HepG2 (cell line): ENCODE measurements at regions not wholly inside any gene's neighbourhood (a gene's known extent, or its start where the extent isn't known, plus 50 kb on each side); places are given as distances from the start of the nearest gene placed in this dataset.

Experiments used
- ATAC-seq: fragments of 200-7000 bp; cut with Tn5 transposase; 3 replicates; pipeline ENCODE4 v1.9.1; 2020; ENCODE audit warnings: mild to moderate bottlenecking, moderate library complexity
- BruUV-seq: library from RNA; stranded (reverse); fragments of 400-500 nt; replicated peaks from 2 replicates; lab custom pipeline; 2021; lab: Mats Ljungman, UMichigan
- CTCF ChIA-PET: fragments of 300-600 bp; formaldehyde crosslinking; extraction: SDS; loops from one replicate; lab custom pipeline; 2021; ENCODE audit warnings: low total read pairs, inconsistent platforms, low intra/inter-chr PET ratio; lab: Yijun Ruan, JAX
- POLR2A ChIA-PET: fragments of 350-600 bp; sonication (Branson Sonifier 250); formaldehyde crosslinking; loops from one replicate; lab custom pipeline; 2020; ENCODE audit warnings: antibody characterized with exemption, inconsistent platforms; lab: Yijun Ruan, JAX
- DNase-seq: peaks from one replicate; pipeline ENCODE4 v3.0.0-alpha.2; 2015; ENCODE audit warnings: low spot score
- FAIRE-seq: peaks from 3 replicates; lab custom pipeline; 2011; peaks lifted over from hg19 to GRCh38; lab: Jason Lieb, UNC
- H2AFZ ChIP-seq: one replicate; pipeline ENCODE4 v1.6.1; 2011; ENCODE audit warnings: low read length, inconsistent platforms
- H3K27ac ChIP-seq: fragments of 300-600 bp; 3 replicates; pipeline ENCODE4 v1.8.0; 2011; ENCODE audit warnings: mixed run types, mild to moderate bottlenecking, mixed read lengths, low read length, inconsistent platforms; ENCODE audit not compliant: insufficient read depth; ENCODE audit errors: extremely low read length
- H3K27me3 ChIP-seq, 2 experiments: fragments of 200-600 bp in 1 of 2; 2 replicates in 1 of 2; 3 replicates in 1 of 2; pipeline versions ENCODE4 v1.6.0 to v1.8.0; 2011; ENCODE audit warnings: low read length in 2 of 2, mild to moderate bottlenecking in 2 of 2, moderate library complexity in 2 of 2, inconsistent platforms in 1 of 2; ENCODE audit not compliant: insufficient read depth in 2 of 2, control insufficient read depth in 1 of 2
- H3K36me3 ChIP-seq, 2 experiments: fragments of 200-600 bp in 1 of 2; replicated peaks in 1 of 2; 2 replicates in 1 of 2; 3 replicates in 1 of 2; pipeline versions ENCODE4 v1.5.1 to v1.8.0; 2011; ENCODE audit warnings: low read length in 2 of 2, inconsistent platforms in 1 of 2; ENCODE audit not compliant: insufficient read depth in 2 of 2, control insufficient read depth in 1 of 2
- H3K4me1 ChIP-seq: 2 replicates; pipeline ENCODE4 v1.5.1; 2012; ENCODE audit warnings: low read length, inconsistent platforms; ENCODE audit not compliant: insufficient read depth
- H3K4me2 ChIP-seq: 2 replicates; pipeline ENCODE4 v1.6.0; 2011; ENCODE audit warnings: low read depth, low read length, inconsistent platforms
- H3K4me3 ChIP-seq, 3 experiments: fragments of 200-600 bp in 1 of 3; sonication (generic), shearing (Covaris generic) in 1 of 3; replicated peaks in 1 of 3; 2 replicates each; pipeline ENCODE4 v1.5.1; 2011 to 2016; ENCODE audit warnings: low read length in 3 of 3, inconsistent platforms in 2 of 3, low read depth in 2 of 3, mild to moderate bottlenecking in 2 of 3, control low read depth in 1 of 3, mixed read lengths in 1 of 3; ENCODE audit not compliant: insufficient read depth in 1 of 3
- H3K79me2 ChIP-seq: one replicate; pipeline ENCODE4 v1.6.1; 2011; ENCODE audit warnings: low read length, inconsistent platforms; ENCODE audit not compliant: insufficient read depth
- H3K9ac ChIP-seq: 2 replicates; pipeline ENCODE4 v1.6.0; 2011; ENCODE audit warnings: mild to moderate bottlenecking, low read depth, low read length, inconsistent platforms; ENCODE audit not compliant: insufficient read depth
- H3K9me3 ChIP-seq: 2 replicates; pipeline ENCODE4 v1.5.1; 2012; ENCODE audit warnings: mild to moderate bottlenecking, low read length
- H4K20me1 ChIP-seq: 2 replicates; pipeline ENCODE4 v1.6.0; 2011; ENCODE audit warnings: inconsistent platforms, mild to moderate bottlenecking, low read length, moderate library complexity; ENCODE audit not compliant: insufficient read depth
- ATRX ChIP-seq: sonication (generic); formaldehyde crosslinking; IDR thresholded peaks from 2 replicates; pipeline ENCODE4 v1.4.0; 2020; ENCODE audit warnings: missing genetic modification reagents, borderline replicate concordance
- BHLHE40 ChIP-seq: IDR thresholded peaks from 2 replicates; pipeline ENCODE4 v1.6.1; 2011; ENCODE audit warnings: low read length, improper control_type of control experiment
- BORCS8-MEF2B ChIP-seq: sonication (generic); formaldehyde crosslinking; IDR thresholded peaks from 2 replicates; pipeline ENCODE4 v1.8.0; 2022; ENCODE audit warnings: mild to moderate bottlenecking, missing genetic modification reagents
- BRD4 ChIP-seq: sonication (generic); formaldehyde crosslinking; IDR thresholded peaks from 2 replicates; pipeline ENCODE4 v1.4.0; 2020; ENCODE audit warnings: missing genetic modification reagents
- DDIT3 ChIP-seq: sonication (generic); formaldehyde crosslinking; IDR thresholded peaks from 2 replicates; pipeline ENCODE4 v1.4.0; 2020; ENCODE audit warnings: mild to moderate bottlenecking, missing genetic modification reagents
- ERF ChIP-seq: IDR thresholded peaks from 2 replicates; pipeline ENCODE4 v1.6.1; 2018; ENCODE audit warnings: missing biosample characterization, missing genetic modification reagents
- HNF4G ChIP-seq, 2 experiments: sonication (generic) in 1 of 2; formaldehyde crosslinking in 1 of 2; IDR thresholded peaks; 2 replicates each; pipeline versions ENCODE4 v1.4.0 to v1.6.1; 2011 to 2020; ENCODE audit warnings: borderline replicate concordance in 2 of 2, low read depth in 2 of 2, mild to moderate bottlenecking in 2 of 2, low read length in 1 of 2, missing genetic modification reagents in 1 of 2, moderate library complexity in 1 of 2
- IKZF1 ChIP-seq: fragments of 450-650 bp; IDR thresholded peaks from 2 replicates; pipeline ENCODE4 v1.7.1; 2016
- LCORL ChIP-seq, 2 experiments: fragments of 450-650 bp in 1 of 2; sonication (generic) in 1 of 2; formaldehyde crosslinking in 1 of 2; IDR thresholded peaks; 2 replicates each; pipeline versions ENCODE4 v1.5.0 to v1.6.1; 2017 to 2020; ENCODE audit warnings: antibody characterized with exemption in 1 of 2, missing genetic modification reagents in 1 of 2
- MAFF ChIP-seq: IDR thresholded peaks from 2 replicates; pipeline ENCODE4 v1.6.1; 2011; ENCODE audit warnings: low read depth, low read length, improper control_type of control experiment
- NR1H2 ChIP-seq: sonication (generic); formaldehyde crosslinking; IDR thresholded peaks from 2 replicates; pipeline ENCODE4 v1.8.1; 2022; ENCODE audit warnings: low read depth, missing genetic modification reagents, borderline replicate concordance
- PATZ1 ChIP-seq: sonication (generic); formaldehyde crosslinking; IDR thresholded peaks from 2 replicates; pipeline ENCODE4 v1.4.0; 2020; ENCODE audit warnings: missing genetic modification reagents
- SALL2 ChIP-seq: sonication (generic); formaldehyde crosslinking; IDR thresholded peaks from 2 replicates; pipeline ENCODE4 v1.8.1; 2023; ENCODE audit warnings: mild to moderate bottlenecking, missing genetic modification reagents, inconsistent platforms
- SIX1 ChIP-seq: sonication (generic); formaldehyde crosslinking; IDR thresholded peaks from 2 replicates; pipeline ENCODE4 v1.4.0; 2020; ENCODE audit warnings: missing genetic modification reagents, borderline replicate concordance
- SMYD3 ChIP-seq: sonication (generic); formaldehyde crosslinking; IDR thresholded peaks from 2 replicates; pipeline ENCODE4 v1.8.1; 2023; ENCODE audit warnings: mild to moderate bottlenecking, missing genetic modification reagents
- ZEB1 ChIP-seq: IDR thresholded peaks from 2 replicates; pipeline ENCODE4 v1.6.1; 2012; ENCODE audit warnings: mild to moderate bottlenecking, low read depth, inconsistent platforms; ENCODE audit not compliant: insufficient replicate concordance
- ZNF614 ChIP-seq: IDR thresholded peaks from 2 replicates; pipeline ENCODE4 v1.6.1; 2018; ENCODE audit warnings: missing biosample characterization, missing genetic modification reagents, inconsistent platforms, borderline replicate concordance
- ZNF891 ChIP-seq: sonication (generic); formaldehyde crosslinking; IDR thresholded peaks from 2 replicates; pipeline ENCODE4 v1.5.0; 2020; ENCODE audit warnings: mild to moderate bottlenecking, missing genetic modification reagents
- WGBS: methylation state at CpG from one replicate; pipeline ENCODE4 v1.1.6; 2017; ENCODE audit warnings: low lambda C conversion rate; 5-methylcytosine and 5-hydroxymethylcytosine counted together
- in situ Hi-C: cut with HindIII; loops from 2 replicates; pipeline ENCODE4 v1.10.0; 2017; ENCODE audit warnings: low pct_unique_long_range_greater_than_20kb; ENCODE audit not compliant: extremely low pct_ligation_motif_present
- intact Hi-C: fragments of 100-400 bp; cut with micrococcal nuclease; formaldehyde crosslinking; loops from one replicate; pipeline ENCODE4 v1.10.0; 2022; ENCODE audit not compliant: unreplicated experiment
- TF ChIP-seq, protein P1 (sequence below): IDR thresholded peaks from 2 replicates; pipeline ENCODE4 v1.6.1; 2016; ENCODE audit warnings: low read depth, control low read depth
- TF ChIP-seq, protein P2 (sequence below): sonication (generic); formaldehyde crosslinking; IDR thresholded peaks from 2 replicates; pipeline ENCODE4 v1.4.0; 2020; ENCODE audit warnings: missing genetic modification reagents, borderline replicate concordance

GRCh38 chr1:186605762-186606350 lies 74.4 kb downstream of the PTGS2 start (continued):
- TF ChIP-seq, protein P1, sequence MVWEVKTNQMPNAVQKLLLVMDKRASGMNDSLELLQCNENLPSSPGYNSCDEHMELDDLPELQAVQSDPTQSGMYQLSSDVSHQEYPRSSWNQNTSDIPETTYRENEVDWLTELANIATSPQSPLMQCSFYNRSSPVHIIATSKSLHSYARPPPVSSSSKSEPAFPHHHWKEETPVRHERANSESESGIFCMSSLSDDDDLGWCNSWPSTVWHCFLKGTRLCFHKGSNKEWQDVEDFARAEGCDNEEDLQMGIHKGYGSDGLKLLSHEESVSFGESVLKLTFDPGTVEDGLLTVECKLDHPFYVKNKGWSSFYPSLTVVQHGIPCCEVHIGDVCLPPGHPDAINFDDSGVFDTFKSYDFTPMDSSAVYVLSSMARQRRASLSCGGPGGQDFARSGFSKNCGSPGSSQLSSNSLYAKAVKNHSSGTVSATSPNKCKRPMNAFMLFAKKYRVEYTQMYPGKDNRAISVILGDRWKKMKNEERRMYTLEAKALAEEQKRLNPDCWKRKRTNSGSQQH (CRISPR knock-in tag), result no peak
- TF ChIP-seq PATZ1 (CRISPR knock-in tag) (no peak), ZNF891 (CRISPR knock-in tag) (no peak), SMYD3 (CRISPR knock-in tag) (no peak)

- no peak for FAIRE-seq
- TF ChIP-seq ZEB1 (no peak), DDIT3 (no peak), ATRX (CRISPR knock-in tag) (no peak), MAFF (no peak), BHLHE40 (no peak), ERF (CRISPR knock-in tag) (no peak), BRD4 (no peak), NR1H2 (no peak), SIX1 (CRISPR knock-in tag) (no peak), IKZF1 (no peak), SALL2 (CRISPR knock-in tag) (no peak), HNF4G (IDR thresholded peaks at IDR 0.05; ENCODE audit: borderline replicate concordance, low read depth, low read length) (no peak), HNF4G (CRISPR knock-in tag; IDR thresholded peaks at IDR 0.05; ENCODE audit: borderline replicate concordance, low read depth) (no peak), BORCS8-MEF2B (CRISPR knock-in tag) (no peak), ZNF614 (CRISPR knock-in tag) (no peak), LCORL (IDR thresholded peaks at IDR 0.05) (no peak), LCORL (CRISPR knock-in tag; IDR thresholded peaks at IDR 0.05) (no peak)
- TF ChIP-seq, protein P2, sequence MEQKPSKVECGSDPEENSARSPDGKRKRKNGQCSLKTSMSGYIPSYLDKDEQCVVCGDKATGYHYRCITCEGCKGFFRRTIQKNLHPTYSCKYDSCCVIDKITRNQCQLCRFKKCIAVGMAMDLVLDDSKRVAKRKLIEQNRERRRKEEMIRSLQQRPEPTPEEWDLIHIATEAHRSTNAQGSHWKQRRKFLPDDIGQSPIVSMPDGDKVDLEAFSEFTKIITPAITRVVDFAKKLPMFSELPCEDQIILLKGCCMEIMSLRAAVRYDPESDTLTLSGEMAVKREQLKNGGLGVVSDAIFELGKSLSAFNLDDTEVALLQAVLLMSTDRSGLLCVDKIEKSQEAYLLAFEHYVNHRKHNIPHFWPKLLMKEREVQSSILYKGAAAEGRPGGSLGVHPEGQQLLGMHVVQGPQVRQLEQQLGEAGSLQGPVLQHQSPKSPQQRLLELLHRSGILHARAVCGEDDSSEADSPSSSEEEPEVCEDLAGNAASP (CRISPR knock-in tag), result no peak
- no peak overlapping the region for H3K27ac ChIP-seq
- POLR2A ChIA-PET, result no interaction called here
- no peak overlapping the region for H3K9ac ChIP-seq
- H3K36me3 ChIP-seq, result no peaks in the 10 kb centered on the region
- no peak overlapping the region for H3K4me2 ChIP-seq
- no TSS peak for BruUV-seq
- no peaks in the 10 kb centered on the region for H3K9me3 ChIP-seq
- H3K79me2 ChIP-seq, result no peaks in the 10 kb centered on the region
- WGBS, result under 1% methylated on average over 3 of the region's 3 CpGs
- no peak for ATAC-seq
- no peak for DNase-seq
- H2AFZ ChIP-seq, result no peak overlapping the region
- no peaks in the 10 kb centered on the region for H4K20me1 ChIP-seq
- in situ Hi-C loops (no loop called here), intact Hi-C loops (no loop called here)
- no peak overlapping the region for H3K4me3 ChIP-seq
- H3K4me1 ChIP-seq, result no peaks in the 10 kb centered on the region
- no peaks in the 10 kb centered on the region for H3K27me3 ChIP-seq
- CTCF ChIA-PET, result no interaction called here
These were observed 84.3 kb downstream of the PTGS2 start for GRCh38 chr1:186595969-186596368.
